ENCODE measurements at regions not wholly inside any gene's neighbourhood (a gene's known extent, or its start where the extent isn't known, plus 50 kb on each side); places are given as distances from the start of the nearest gene placed in this dataset.
"Not testable (repeated sequence)": the region's sequence is repeated elsewhere in the genome, so short reads cannot be mapped to it uniquely, and the experiment has no call there.

GRCh38 chr6:57822896-57823358 lies 505.5 kb downstream of the PRIM2 start:
- H3K4me3 ChIP-seq (replicated peaks in 1 of 2; ENCODE audit: low read depth in 2 of 2, low read length in 2 of 2) = no peak overlapping the region
- TF ChIP-seq CTCF (IDR thresholded peaks at IDR 0.05; ENCODE audit: low read depth, low read length) = no peak
- DNase-seq (ENCODE audit: low read depth in 2 of 2) = peak; percentile 1 to 86

- not testable (repeated sequence) for DNase-seq (ENCODE audit: low read depth in 2 of 2); H3K4me3 ChIP-seq (replicated peaks in 1 of 2; ENCODE audit: low read depth in 2 of 2, low read length in 2 of 2)
Measured at GRCh38 chr6:57837622-57838209, 520.3 kb downstream of the PRIM2 start.

GRCh38 chr6:57841551-57841950 lies 524.1 kb downstream of the PRIM2 start:
- H3K4me3 ChIP-seq (replicated peaks in 1 of 2; ENCODE audit: low read depth in 2 of 2, low read length in 2 of 2); DNase-seq (ENCODE audit: low read depth in 2 of 2): not testable (repeated sequence)

- not testable (repeated sequence) for H3K4me3 ChIP-seq (replicated peaks in 1 of 2; ENCODE audit: low read depth in 2 of 2, low read length in 2 of 2)
- DNase-seq (ENCODE audit: low read depth in 2 of 2) = peak; percentile 3 to 7
Measured at GRCh38 chr6:57853745-57854407, 536.4 kb downstream of the PRIM2 start.

GRCh38 chr6:57860481-57861315 lies 543.3 kb downstream of the PRIM2 start:
- not testable (repeated sequence) for DNase-seq (ENCODE audit: low read depth in 2 of 2); H3K4me3 ChIP-seq (replicated peaks in 1 of 2; ENCODE audit: low read depth in 2 of 2, low read length in 2 of 2)

GRCh38 chr6:57870083-57870482 lies 552.7 kb downstream of the PRIM2 start:
- DNase-seq (ENCODE audit: low read depth in 2 of 2); H3K4me3 ChIP-seq (replicated peaks in 1 of 2; ENCODE audit: low read depth in 2 of 2, low read length in 2 of 2): not testable (repeated sequence)

- H3K4me3 ChIP-seq (replicated peaks in 1 of 2; ENCODE audit: low read depth in 2 of 2, low read length in 2 of 2); DNase-seq (ENCODE audit: low read depth in 2 of 2): not testable (repeated sequence)
Measured at GRCh38 chr6:57873424-57873823, 556.0 kb downstream of the PRIM2 start.

GRCh38 chr6:57876659-57877058 lies 559.2 kb downstream of the PRIM2 start:
- H3K4me3 ChIP-seq (replicated peaks in 1 of 2; ENCODE audit: low read depth in 2 of 2, low read length in 2 of 2); DNase-seq (ENCODE audit: low read depth in 2 of 2): not testable (repeated sequence)

GRCh38 chr6:57877729-57878128 lies 560.3 kb downstream of the PRIM2 start:
- DNase-seq (ENCODE audit: low read depth in 2 of 2); H3K4me3 ChIP-seq (replicated peaks in 1 of 2; ENCODE audit: low read depth in 2 of 2, low read length in 2 of 2): not testable (repeated sequence)

GRCh38 chr6:57878792-57879191 lies 561.4 kb downstream of the PRIM2 start:
- not testable (repeated sequence) for DNase-seq (ENCODE audit: low read depth in 2 of 2)

GRCh38 chr6:57898850-57899249 lies 581.4 kb downstream of the PRIM2 start:
- DNase-seq (ENCODE audit: low read depth in 2 of 2); H3K4me3 ChIP-seq (replicated peaks in 1 of 2; ENCODE audit: low read depth in 2 of 2, low read length in 2 of 2): not testable (repeated sequence)

More at GRCh38 chr6:57878792-57879191, 561.4 kb downstream of the PRIM2 start:
- H3K4me3 ChIP-seq (replicated peaks in 1 of 2; ENCODE audit: low read depth in 2 of 2, low read length in 2 of 2) = not testable (repeated sequence)

GRCh38 chr6:57900687-57901399 lies 583.4 kb downstream of the PRIM2 start:
- DNase-seq (ENCODE audit: low read depth in 2 of 2) = not testable (repeated sequence)

GRCh38 chr6:57901445-57901844 lies 584.0 kb downstream of the PRIM2 start:
- not testable (repeated sequence) for H3K4me3 ChIP-seq (replicated peaks in 1 of 2; ENCODE audit: low read depth in 2 of 2, low read length in 2 of 2); DNase-seq (ENCODE audit: low read depth in 2 of 2)

More at GRCh38 chr6:57900687-57901399, 583.4 kb downstream of the PRIM2 start:
- not testable (repeated sequence) for H3K4me3 ChIP-seq (replicated peaks in 1 of 2; ENCODE audit: low read depth in 2 of 2, low read length in 2 of 2)

- not testable (repeated sequence) for DNase-seq (ENCODE audit: low read depth in 2 of 2); H3K4me3 ChIP-seq (replicated peaks in 1 of 2; ENCODE audit: low read depth in 2 of 2, low read length in 2 of 2)
Measured at GRCh38 chr6:57904356-57904755, 586.9 kb downstream of the PRIM2 start.

GRCh38 chr6:57915300-57915699 lies 597.9 kb downstream of the PRIM2 start:
- DNase-seq (ENCODE audit: low read depth in 2 of 2); H3K4me3 ChIP-seq (replicated peaks in 1 of 2; ENCODE audit: low read depth in 2 of 2, low read length in 2 of 2): not testable (repeated sequence)

- H3K4me3 ChIP-seq (replicated peaks in 1 of 2; ENCODE audit: low read depth in 2 of 2, low read length in 2 of 2); DNase-seq (ENCODE audit: low read depth in 2 of 2): not testable (repeated sequence)
Measured at GRCh38 chr6:57942966-57943365, 625.5 kb downstream of the PRIM2 start.

All from cardiac fibroblast (primary cell).